Liver (tissue), 8 donors: ENCODE measurements at regions not wholly inside any gene's neighbourhood (a gene's known extent, or its start where the extent isn't known, plus 50 kb on each side); places are given as distances from the start of the nearest gene placed in this dataset.

Experiments used
- DNase-seq: peaks from one replicate; pipeline ENCODE4 v3.0.0-alpha.2; 2017; ENCODE audit warnings: low spot score
- H3K27ac ChIP-seq, 2 donors: one replicate each; pipeline ENCODE4 v1.7.0; 2013; ENCODE audit warnings: inconsistent platforms in 2 of 2, low read length in 2 of 2, control low read depth in 1 of 2, low read depth in 1 of 2, mild to moderate bottlenecking in 1 of 2
- H3K27me3 ChIP-seq, 4 donors: one replicate each; pipeline versions ENCODE4 v1.6.1 to v1.7.0; 2013; ENCODE audit warnings: low read length in 3 of 4, inconsistent platforms in 1 of 4, mild to moderate bottlenecking in 1 of 4, moderate library complexity in 1 of 4; ENCODE audit not compliant: control insufficient read depth in 4 of 4, insufficient read depth in 4 of 4
- H3K36me3 ChIP-seq, 4 donors: one replicate each; pipeline versions ENCODE4 v1.6.1 to v1.7.0; 2013; ENCODE audit warnings: low read length in 3 of 4, mild to moderate bottlenecking in 3 of 4, low read depth in 1 of 4, moderate library complexity in 1 of 4; ENCODE audit not compliant: control insufficient read depth in 4 of 4, insufficient read depth in 3 of 4
- H3K4me1 ChIP-seq, 4 donors: one replicate each; pipeline versions ENCODE4 v1.6.1 to v1.7.0; 2013; ENCODE audit warnings: low read length in 3 of 4, mild to moderate bottlenecking in 3 of 4, moderate library complexity in 1 of 4; ENCODE audit not compliant: control insufficient read depth in 4 of 4, insufficient read depth in 4 of 4
- H3K4me3 ChIP-seq, 3 donors: one replicate each; pipeline versions ENCODE4 v1.6.1 to v1.7.0; 2013; ENCODE audit warnings: low read length in 3 of 3, control low read depth in 1 of 3, low read depth in 1 of 3, mild to moderate bottlenecking in 1 of 3
- H3K9ac ChIP-seq, 2 donors: one replicate each; pipeline ENCODE4 v1.7.0; 2013; ENCODE audit warnings: low read length in 2 of 2, mild to moderate bottlenecking in 2 of 2, moderate library complexity in 2 of 2, control low read depth in 1 of 2, low read depth in 1 of 2
- H3K9me3 ChIP-seq, 4 donors: one replicate each; pipeline versions ENCODE4 v1.6.1 to v1.7.0; 2013; ENCODE audit warnings: low read length in 3 of 4; ENCODE audit not compliant: control insufficient read depth in 4 of 4
- ATF3 ChIP-seq: IDR thresholded peaks from 2 replicates; pipeline ENCODE4 v1.6.1; 2016; ENCODE audit warnings: antibody characterized with exemption
- CTCF ChIP-seq: fragments of 150-350 bp; IDR thresholded peaks from 2 replicates; pipeline ENCODE4 v1.5.1; 2017; ENCODE audit warnings: improper control_type of control experiment, low read depth, low read length; ENCODE audit not compliant: missing input control
- EGR1 ChIP-seq, 2 donors: IDR thresholded peaks; 2 replicates each; pipeline ENCODE4 v1.6.1; 2016 to 2018; ENCODE audit warnings: antibody characterized with exemption in 2 of 2, low read depth in 2 of 2
- FOXA1 ChIP-seq: IDR thresholded peaks from 2 replicates; pipeline ENCODE4 v1.6.1; 2016; ENCODE audit warnings: antibody characterized with exemption
- FOXA2 ChIP-seq: IDR thresholded peaks from 2 replicates; pipeline ENCODE4 v1.6.1; 2016; ENCODE audit warnings: antibody characterized with exemption
- GABPA ChIP-seq, 2 donors: IDR thresholded peaks in 1 of 2; conservative IDR thresholded peaks in 1 of 2; 2 replicates each; pipeline ENCODE4 v1.6.1; 2016; ENCODE audit warnings: antibody characterized with exemption in 2 of 2, mild to moderate bottlenecking in 1 of 2, moderate library complexity in 1 of 2
- HNF4A ChIP-seq, 2 donors: conservative IDR thresholded peaks; 2 replicates each; pipeline ENCODE4 v1.6.1; 2016; ENCODE audit warnings: antibody characterized with exemption in 2 of 2, mild to moderate bottlenecking in 2 of 2
- HNF4G ChIP-seq: IDR thresholded peaks from 2 replicates; pipeline ENCODE4 v1.6.1; 2016; ENCODE audit warnings: antibody characterized with exemption
- JUND ChIP-seq, 2 donors: IDR thresholded peaks; 2 replicates each; pipeline ENCODE4 v1.6.1; 2016; ENCODE audit warnings: antibody characterized with exemption in 2 of 2
- MAX ChIP-seq: IDR thresholded peaks from 2 replicates; pipeline ENCODE4 v1.6.1; 2016; ENCODE audit warnings: antibody characterized with exemption
- NR2F2 ChIP-seq: IDR thresholded peaks from 2 replicates; pipeline ENCODE4 v1.6.1; 2016; ENCODE audit warnings: antibody characterized with exemption
- RAD21 ChIP-seq, 2 donors: IDR thresholded peaks; 2 replicates each; pipeline ENCODE4 v1.6.1; 2016; ENCODE audit warnings: antibody characterized with exemption in 2 of 2, mild to moderate bottlenecking in 2 of 2
- REST ChIP-seq: IDR thresholded peaks from 2 replicates; pipeline ENCODE4 v1.6.1; 2016; ENCODE audit warnings: antibody characterized with exemption, mild to moderate bottlenecking
- RXRA ChIP-seq, 2 donors: IDR thresholded peaks; 2 replicates each; pipeline ENCODE4 v1.6.1; 2017 to 2018; ENCODE audit warnings: antibody characterized with exemption in 2 of 2, mild to moderate bottlenecking in 1 of 2
- SP1 ChIP-seq: IDR thresholded peaks from 2 replicates; pipeline ENCODE4 v1.6.1; 2018; ENCODE audit warnings: antibody characterized with exemption, mild to moderate bottlenecking
- TAF1 ChIP-seq: conservative IDR thresholded peaks from 2 replicates; pipeline ENCODE4 v1.6.1; 2016; ENCODE audit warnings: antibody characterized with exemption, mild to moderate bottlenecking
- YY1 ChIP-seq: IDR thresholded peaks from 2 replicates; pipeline ENCODE4 v1.6.1; 2016; ENCODE audit warnings: antibody characterized with exemption, mild to moderate bottlenecking
- ZBTB33 ChIP-seq: IDR thresholded peaks from 2 replicates; pipeline ENCODE4 v1.6.1; 2016; ENCODE audit warnings: antibody characterized with exemption
- WGBS: extraction: QIAGEN DNeasy Blood & Tissue Kit; methylation state at CpG from one replicate; pipeline ENCODE4 v1.1.7; 2013; 5-methylcytosine and 5-hydroxymethylcytosine counted together
- donor health status: healthy.
- donor health status: healthy.
- donor health status: healthy.
- donor health status: healthy.
- donor health status: healthy.

GRCh38 chr3:82261013-82261412, 499.6 kb upstream of the GBE1 start:
- H3K36me3 ChIP-seq = no peaks in the 10 kb centered on the region
- no peak overlapping the region for H3K4me3 ChIP-seq
- no peak overlapping the region for H3K27ac ChIP-seq
- WGBS = 42% methylated on average over 1 of the region's 1 CpG
- TF ChIP-seq RXRA (IDR thresholded peaks at IDR 0.05) (peak in 1 of 2 donors; percentile 18), YY1 (no peak), SP1 (peak; percentile 14), JUND (IDR thresholded peaks at IDR 0.05) (no peak), EGR1 (IDR thresholded peaks at IDR 0.05; ENCODE audit: low read depth in 2 of 2) (no peak), HNF4A (conservative IDR thresholded peaks at IDR 0.05) (peak; percentile 55 to 67), FOXA2 (peak; percentile 70), HNF4G (peak; percentile 37), ZBTB33 (no peak)
- no peaks in the 10 kb centered on the region for H3K27me3 ChIP-seq
- DNase-seq = no peak
- H3K4me1 ChIP-seq = peaks cover 1 to 13% (median 5%) of the 10 kb centered on the region in 4 donors
- no peaks in the 10 kb centered on the region for H3K9me3 ChIP-seq
- H3K9ac ChIP-seq = peak overlapping the region in 1 of 2 donors; percentile 39

GRCh38 chr3:82259994-82260393, 498.5 kb upstream of the GBE1 start:
- no peak for DNase-seq
- 95% methylated on average over 4 of the region's 4 CpGs for WGBS
- H3K27me3 ChIP-seq = no peaks in the 10 kb centered on the region

More at GRCh38 chr3:82259994-82260393, 498.5 kb upstream of the GBE1 start:
- Histone ChIP-seq H3K4me3 (no peak overlapping the region), H3K9ac (no peak overlapping the region), H3K36me3 (no peaks in the 10 kb centered on the region), H3K9me3 (no peaks in the 10 kb centered on the region), H3K4me1 (peaks cover 1 to 13% (median 5%) of the 10 kb centered on the region in 4 donors), H3K27ac (no peak overlapping the region)
- TF ChIP-seq GABPA (IDR thresholded peaks at IDR 0.05 in 1 of 2, conservative IDR thresholded peaks at IDR 0.05 in 1 of 2) (no peak), FOXA1 (no peak), JUND (IDR thresholded peaks at IDR 0.05) (no peak), FOXA2 (no peak), ZBTB33 (no peak), RXRA (IDR thresholded peaks at IDR 0.05) (no peak), ATF3 (no peak), RAD21 (IDR thresholded peaks at IDR 0.05) (no peak), HNF4G (no peak), EGR1 (IDR thresholded peaks at IDR 0.05; ENCODE audit: low read depth in 2 of 2) (no peak), HNF4A (conservative IDR thresholded peaks at IDR 0.05) (no peak), TAF1 (no peak), SP1 (no peak), YY1 (no peak), REST (no peak), CTCF (no peak), MAX (no peak), NR2F2 (no peak)
